ENCODE measurements at regions not wholly inside any gene's neighbourhood (a gene's known extent, or its start where the extent isn't known, plus 50 kb on each side); places are given as distances from the start of the nearest gene placed in this dataset.
A peak's percentile ranks its signal among the peaks of the same experiment; 100 is the strongest.

GRCh38 chr2:180734382-180734781 is 246.0 kb upstream of the UBE2E3 start:
- no peak for DNase-seq

DNA sequence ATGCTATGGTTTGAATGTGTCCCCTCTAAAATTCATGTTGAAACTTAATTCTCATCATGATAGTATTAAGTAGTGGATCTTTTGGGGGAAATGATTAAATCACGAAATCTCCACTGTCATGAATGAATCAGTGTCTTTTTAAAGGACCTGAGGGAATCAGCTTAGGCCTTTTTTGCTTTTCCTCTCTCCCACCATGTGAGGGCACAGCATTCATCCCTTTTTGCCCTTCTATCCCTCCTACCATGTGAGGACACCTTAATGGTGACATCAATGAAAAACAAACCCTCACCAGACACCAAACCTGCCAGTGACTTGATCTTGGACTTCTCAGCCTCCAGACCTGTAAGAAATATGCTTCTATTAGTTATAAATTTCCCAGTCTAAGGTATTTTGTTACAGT is 247.1 kb upstream of the UBE2E3 start:
- no peak for DNase-seq

DNA sequence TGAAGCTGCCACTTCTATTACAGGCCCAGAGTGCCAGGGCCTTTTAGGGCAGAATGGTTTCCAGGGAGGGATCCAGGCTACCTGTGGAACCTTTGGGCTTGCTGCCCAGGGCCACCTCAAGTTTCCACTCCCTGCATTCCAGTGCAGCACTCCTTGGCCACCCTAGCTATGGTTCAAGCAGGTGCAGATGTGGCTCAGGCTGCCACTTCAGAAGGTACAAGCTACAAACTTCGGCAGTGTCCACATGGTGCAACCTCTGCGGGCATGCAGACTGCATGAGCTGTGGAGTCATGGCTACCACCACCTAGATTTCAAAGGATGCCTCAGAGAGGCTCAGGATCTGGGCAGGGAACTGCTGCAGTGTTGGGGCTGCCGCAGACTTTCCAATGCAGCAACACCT is 248.1 kb upstream of the UBE2E3 start:
- DNase-seq = no peak

DNA sequence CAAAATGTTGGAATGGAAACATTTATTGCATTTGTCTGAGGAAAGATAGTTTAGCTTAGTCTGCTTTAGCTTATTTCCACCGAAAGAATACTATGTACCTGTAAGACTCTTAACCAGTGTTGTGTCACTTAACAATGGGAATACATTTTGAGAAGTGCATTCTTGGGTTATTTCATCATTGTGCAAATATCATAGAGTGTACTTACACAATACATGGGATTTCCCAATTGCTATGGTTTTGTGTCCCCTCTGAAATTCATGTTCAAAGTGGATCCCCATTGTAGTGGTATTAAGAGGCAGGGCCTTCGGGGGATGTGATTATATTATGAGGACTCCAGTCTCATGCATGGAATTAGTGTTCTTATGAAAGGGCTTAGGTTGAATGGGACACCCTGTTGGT is 249.4 kb upstream of the UBE2E3 start:
- no peak for DNase-seq

- no peak for DNase-seq
These were observed 251.4 kb upstream of the UBE2E3 start for GRCh38 chr2:180728928-180729559.

DNA sequence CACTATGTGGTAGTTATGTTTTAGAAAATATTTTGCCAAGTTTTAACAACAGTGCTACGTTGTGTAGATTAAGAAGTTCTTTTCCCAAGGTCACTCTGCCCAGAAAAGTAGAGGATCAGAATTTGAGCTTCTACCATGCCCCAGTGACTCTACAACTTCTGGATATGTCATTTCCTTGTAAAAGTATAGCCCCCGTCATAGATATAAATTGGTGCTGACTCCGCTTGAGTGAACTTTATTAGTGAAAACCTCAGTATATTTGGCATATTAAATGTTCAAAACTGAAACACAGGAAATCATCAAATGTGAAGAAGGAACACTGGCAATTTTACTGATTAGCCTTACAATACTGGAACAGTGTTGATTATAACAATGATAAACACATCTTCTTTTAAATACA is 256.7 kb upstream of the UBE2E3 start:
- DNase-seq = no peak

GRCh38 chr2:180722551-180723239 is 257.7 kb upstream of the UBE2E3 start:
- DNase-seq = no peak

GRCh38 chr2:180720829-180721228 is 259.6 kb upstream of the UBE2E3 start:
- no peak for DNase-seq

- DNase-seq = no peak
These were observed 262.8 kb upstream of the UBE2E3 start for GRCh38 chr2:180717588-180717987.

GRCh38 chr2:180716186-180717180 is 263.9 kb upstream of the UBE2E3 start:
- no peak for DNase-seq

GRCh38 chr2:180715044-180715443 is 265.4 kb upstream of the UBE2E3 start:
- no peak for DNase-seq

GRCh38 chr2:180709392-180710145 is 270.8 kb upstream of the UBE2E3 start:
- no peak for DNase-seq

DNA sequence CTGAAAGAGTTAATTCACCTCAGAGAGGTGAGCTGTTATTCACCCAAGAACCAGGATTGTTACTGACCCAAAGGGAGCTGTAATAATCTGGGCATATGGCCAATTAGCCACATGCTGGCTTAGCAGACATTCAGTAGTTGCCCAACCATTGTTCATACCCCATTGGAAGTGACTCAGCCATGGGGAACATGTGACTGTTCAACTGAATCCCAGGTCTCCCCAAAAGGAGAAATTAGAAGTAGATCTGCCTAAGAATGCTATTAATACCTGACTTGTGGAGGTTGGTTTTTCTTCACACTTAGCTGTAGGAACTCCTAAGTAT is 272.6 kb upstream of the UBE2E3 start:
- no peak for DNase-seq

GRCh38 chr2:180707175-180707883 is 273.1 kb upstream of the UBE2E3 start:
- DNase-seq = peak; percentile 82

DNA sequence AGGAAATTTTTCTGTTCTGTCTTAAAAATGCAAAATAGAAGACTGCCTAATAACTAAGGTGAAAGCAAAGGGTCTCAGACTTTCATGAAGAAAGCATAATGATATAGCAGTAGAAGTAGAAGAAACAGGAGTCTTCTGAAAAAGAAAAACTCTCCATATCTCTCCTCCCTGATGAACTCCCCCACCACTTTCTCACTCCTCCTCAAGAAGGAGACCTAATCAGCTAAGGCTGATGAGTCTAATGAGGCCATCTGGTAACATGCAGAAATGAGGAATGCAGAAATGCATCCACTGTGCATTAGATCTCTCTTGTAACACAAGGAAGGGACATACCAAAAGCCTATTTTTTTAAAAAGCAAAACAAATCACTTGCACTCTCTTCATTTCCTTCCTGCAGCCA is 273.7 kb upstream of the UBE2E3 start:
- DNase-seq = no peak

GRCh38 chr2:180705551-180705950 is 274.9 kb upstream of the UBE2E3 start:
- no peak for DNase-seq

GRCh38 chr2:180705122-180705521 is 275.3 kb upstream of the UBE2E3 start:
- DNase-seq = no peak

GRCh38 chr2:180699657-180700361 is 280.6 kb upstream of the UBE2E3 start:
- DNase-seq = no peak

DNA sequence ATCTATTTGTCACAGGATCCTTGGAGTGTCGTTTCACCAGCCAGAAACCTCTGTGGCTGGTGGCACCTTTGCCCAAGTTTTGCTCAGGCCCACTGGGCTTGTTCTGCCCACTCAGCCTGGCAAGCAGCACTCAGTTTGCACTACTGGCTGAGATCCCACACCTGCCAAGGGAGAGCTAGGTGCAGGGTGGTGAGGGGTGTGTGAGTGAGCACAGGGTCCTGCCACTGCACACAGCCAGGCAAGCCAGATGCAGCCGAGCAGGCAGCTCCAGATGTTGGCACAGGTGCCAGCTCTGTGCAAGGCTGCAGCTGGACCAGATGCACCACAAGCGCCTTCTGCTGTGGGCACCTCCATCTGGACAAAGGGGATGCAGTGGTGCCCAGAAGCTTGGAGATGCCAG is 281.7 kb upstream of the UBE2E3 start:
- DNase-seq = no peak

- no peak for DNase-seq
These were observed 284.6 kb upstream of the UBE2E3 start for GRCh38 chr2:180695586-180696401.

All from NCI-H1436 treated with DMSO at 0.1 percent for 48 hours (cell line).